GM12878 (cell line): ENCODE measurements at regions not wholly inside any gene's neighbourhood (a gene's known extent, or its start where the extent isn't known, plus 50 kb on each side); places are given as distances from the start of the nearest gene placed in this dataset.

Experiments used
- ESRRA ChIP-seq: IDR thresholded peaks from 2 replicates; pipeline ENCODE4 v1.6.1; 2012; ENCODE audit warnings: mild to moderate bottlenecking, low read length, improper control_type of control experiment
- FOXM1 ChIP-seq: IDR thresholded peaks from 2 replicates; pipeline ENCODE4 v1.6.1; 2012; ENCODE audit warnings: low read depth, mild to moderate bottlenecking, inconsistent platforms, low read length, moderate library complexity
- IKZF1 ChIP-seq: fragments of 450-650 bp; conservative IDR thresholded peaks from 2 replicates; pipeline ENCODE4 v1.6.1; 2017; ENCODE audit warnings: antibody characterized with exemption, mild to moderate bottlenecking
- JUNB ChIP-seq: IDR thresholded peaks from 2 replicates; pipeline ENCODE4 v1.6.1; 2016; ENCODE audit warnings: antibody characterized with exemption, mild to moderate bottlenecking
- RAD21 ChIP-seq: IDR thresholded peaks from 2 replicates; pipeline ENCODE4 v1.6.1; 2011; ENCODE audit warnings: mild to moderate bottlenecking, low read depth, low read length, moderate library complexity; ENCODE audit not compliant: insufficient read depth
- SIN3A ChIP-seq: IDR thresholded peaks from 2 replicates; pipeline ENCODE4 v1.6.1; 2012; ENCODE audit warnings: low read depth, low read length, improper control_type of control experiment
- TF ChIP-seq, protein P1 (sequence below): IDR thresholded peaks from 2 replicates; pipeline ENCODE4 v1.6.1; 2012; ENCODE audit warnings: mild to moderate bottlenecking, low read depth, low read length
- TF ChIP-seq, protein P2 (sequence below): fragments of 450-650 bp; IDR thresholded peaks from 2 replicates; pipeline ENCODE4 v1.6.1; 2017; ENCODE audit warnings: mild to moderate bottlenecking

DNA sequence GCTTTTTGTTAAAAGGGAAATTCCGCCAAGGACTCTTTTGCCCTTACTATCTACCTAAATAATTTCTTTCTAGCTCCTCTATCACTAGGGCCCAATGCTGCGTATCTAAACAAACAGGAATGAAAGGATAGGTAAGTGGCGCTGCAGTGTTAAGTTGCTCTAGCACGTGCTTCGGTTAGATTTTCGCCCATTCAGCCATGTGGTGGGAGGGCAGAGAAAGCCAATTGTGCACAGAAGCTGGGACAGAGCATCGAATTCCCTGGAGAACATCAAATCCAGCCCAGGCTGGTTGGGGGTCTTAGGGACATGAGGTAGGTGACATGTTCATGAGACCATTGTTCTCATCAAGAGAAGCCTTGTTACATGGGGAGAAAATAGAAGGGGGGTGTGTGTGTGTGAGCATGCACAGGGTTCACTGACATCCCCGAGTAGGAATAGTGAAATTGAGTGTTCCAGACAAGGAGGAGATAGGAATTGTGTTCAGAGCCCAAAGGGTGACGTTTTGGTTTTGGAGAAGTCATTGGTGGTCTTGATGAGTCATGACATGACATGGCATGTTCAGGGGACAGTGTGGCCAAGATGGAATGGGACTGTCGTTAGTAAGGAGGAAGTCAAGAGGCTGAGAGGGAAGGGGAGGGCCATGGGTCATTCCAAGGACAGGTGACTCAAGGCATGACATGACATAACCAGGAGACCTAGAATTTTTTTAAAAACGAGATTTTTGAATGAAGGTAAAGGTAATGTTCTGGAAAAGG is 107.1 kb downstream of the TLR5 start:
- TF ChIP-seq RAD21 = no peak
- TF ChIP-seq, protein P1, sequence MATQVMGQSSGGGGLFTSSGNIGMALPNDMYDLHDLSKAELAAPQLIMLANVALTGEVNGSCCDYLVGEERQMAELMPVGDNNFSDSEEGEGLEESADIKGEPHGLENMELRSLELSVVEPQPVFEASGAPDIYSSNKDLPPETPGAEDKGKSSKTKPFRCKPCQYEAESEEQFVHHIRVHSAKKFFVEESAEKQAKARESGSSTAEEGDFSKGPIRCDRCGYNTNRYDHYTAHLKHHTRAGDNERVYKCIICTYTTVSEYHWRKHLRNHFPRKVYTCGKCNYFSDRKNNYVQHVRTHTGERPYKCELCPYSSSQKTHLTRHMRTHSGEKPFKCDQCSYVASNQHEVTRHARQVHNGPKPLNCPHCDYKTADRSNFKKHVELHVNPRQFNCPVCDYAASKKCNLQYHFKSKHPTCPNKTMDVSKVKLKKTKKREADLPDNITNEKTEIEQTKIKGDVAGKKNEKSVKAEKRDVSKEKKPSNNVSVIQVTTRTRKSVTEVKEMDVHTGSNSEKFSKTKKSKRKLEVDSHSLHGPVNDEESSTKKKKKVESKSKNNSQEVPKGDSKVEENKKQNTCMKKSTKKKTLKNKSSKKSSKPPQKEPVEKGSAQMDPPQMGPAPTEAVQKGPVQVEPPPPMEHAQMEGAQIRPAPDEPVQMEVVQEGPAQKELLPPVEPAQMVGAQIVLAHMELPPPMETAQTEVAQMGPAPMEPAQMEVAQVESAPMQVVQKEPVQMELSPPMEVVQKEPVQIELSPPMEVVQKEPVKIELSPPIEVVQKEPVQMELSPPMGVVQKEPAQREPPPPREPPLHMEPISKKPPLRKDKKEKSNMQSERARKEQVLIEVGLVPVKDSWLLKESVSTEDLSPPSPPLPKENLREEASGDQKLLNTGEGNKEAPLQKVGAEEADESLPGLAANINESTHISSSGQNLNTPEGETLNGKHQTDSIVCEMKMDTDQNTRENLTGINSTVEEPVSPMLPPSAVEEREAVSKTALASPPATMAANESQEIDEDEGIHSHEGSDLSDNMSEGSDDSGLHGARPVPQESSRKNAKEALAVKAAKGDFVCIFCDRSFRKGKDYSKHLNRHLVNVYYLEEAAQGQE = no peak
- TF ChIP-seq, protein P2, sequence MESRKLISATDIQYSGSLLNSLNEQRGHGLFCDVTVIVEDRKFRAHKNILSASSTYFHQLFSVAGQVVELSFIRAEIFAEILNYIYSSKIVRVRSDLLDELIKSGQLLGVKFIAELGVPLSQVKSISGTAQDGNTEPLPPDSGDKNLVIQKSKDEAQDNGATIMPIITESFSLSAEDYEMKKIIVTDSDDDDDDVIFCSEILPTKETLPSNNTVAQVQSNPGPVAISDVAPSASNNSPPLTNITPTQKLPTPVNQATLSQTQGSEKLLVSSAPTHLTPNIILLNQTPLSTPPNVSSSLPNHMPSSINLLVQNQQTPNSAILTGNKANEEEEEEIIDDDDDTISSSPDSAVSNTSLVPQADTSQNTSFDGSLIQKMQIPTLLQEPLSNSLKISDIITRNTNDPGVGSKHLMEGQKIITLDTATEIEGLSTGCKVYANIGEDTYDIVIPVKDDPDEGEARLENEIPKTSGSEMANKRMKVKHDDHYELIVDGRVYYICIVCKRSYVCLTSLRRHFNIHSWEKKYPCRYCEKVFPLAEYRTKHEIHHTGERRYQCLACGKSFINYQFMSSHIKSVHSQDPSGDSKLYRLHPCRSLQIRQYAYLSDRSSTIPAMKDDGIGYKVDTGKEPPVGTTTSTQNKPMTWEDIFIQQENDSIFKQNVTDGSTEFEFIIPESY = no peak
- TF ChIP-seq ESRRA = no peak
- TF ChIP-seq IKZF1 = no peak
- no peak for TF ChIP-seq SIN3A
- TF ChIP-seq FOXM1 = no peak
- TF ChIP-seq JUNB = no peak
